Psoas muscle (tissue), 7 donors: ENCODE measurements at regions not wholly inside any gene's neighbourhood (a gene's known extent, or its start where the extent isn't known, plus 50 kb on each side); places are given as distances from the start of the nearest gene placed in this dataset.

Experiments used
- ATAC-seq, 4 donors: fragments of 200-7000 bp; cut with Tn5 transposase; one replicate each; pipeline ENCODE4 v1.9.1; 2020; ENCODE audit warnings: moderate library complexity in 3 of 4, mild to moderate bottlenecking in 2 of 4
- DNase-seq, 2 donors: peaks; one replicate each; pipeline ENCODE4 v3.0.0-alpha.2; 2020
- H3K27ac ChIP-seq: fragments of 200-600 bp; one replicate; pipeline ENCODE4 v1.8.0; 2022
- H3K27me3 ChIP-seq, 3 donors: fragments of 200-600 bp in 1 of 3; one replicate each; pipeline versions ENCODE4 v1.6.1 to v1.8.0; 2013 to 2022; ENCODE audit warnings: low read length in 2 of 3, mild to moderate bottlenecking in 2 of 3, moderate library complexity in 1 of 3; ENCODE audit not compliant: insufficient read depth in 3 of 3
- H3K36me3 ChIP-seq, 2 donors: fragments of 200-600 bp in 1 of 2; one replicate each; pipeline versions ENCODE4 v1.6.1 to v1.8.0; 2013 to 2022; ENCODE audit warnings: low read depth in 1 of 2, mild to moderate bottlenecking in 1 of 2, moderate library complexity in 1 of 2; ENCODE audit not compliant: insufficient read depth in 1 of 2
- H3K4me1 ChIP-seq: fragments of 200-600 bp; one replicate; pipeline ENCODE4 v1.8.0; 2022
- H3K4me3 ChIP-seq: fragments of 200-600 bp; one replicate; pipeline ENCODE4 v1.8.0; 2022; ENCODE audit warnings: mild to moderate bottlenecking
- H3K9me3 ChIP-seq: fragments of 200-600 bp; one replicate; pipeline ENCODE4 v1.8.0; 2022
- WGBS, 3 donors: extraction: QIAGEN DNeasy Blood & Tissue Kit; methylation state at CpG; one replicate each; pipeline versions ENCODE4 v1.1.6 to v1.1.7; 2013; 5-methylcytosine and 5-hydroxymethylcytosine counted together
- intact Hi-C, 2 donors: fragments of 100-400 bp; cut with DNase I; formaldehyde crosslinking; loops; one replicate each; pipeline versions ENCODE4 v1.11.0 to v1.14.2; 2022
- TF ChIP-seq, protein P1 (sequence below): fragments of 200-600 bp; IDR thresholded peaks from one replicate; pipeline ENCODE4 v1.8.0; 2022; ENCODE audit warnings: antibody characterized with exemption
- donor health status: healthy with polysubstance abuse.
- donor health status: DM: no; HTN: no; CAD: no; lungs with moderate emphysema.
- donor health status: Bipolar disorder and iron deficiency.
- donor health status: healthy.
- donor health status: DM: yes; HTN: yes; CAD: no.
- donor health status: DM: no; HTN: no; CAD: no.
- donor health status: DM: yes; HTN: yes; CAD: no.

- ATAC-seq (peak in 3 of 4 donors; percentile 44 to 60 (median 60)), DNase-seq (no peak)
- H3K27me3 ChIP-seq, result peaks cover 0 to 5% (median 0%) of the 10 kb centered on the region in 3 donors
- peaks cover 1% of the 10 kb centered on the region for H3K9me3 ChIP-seq
- peaks cover 6% of the 10 kb centered on the region for H3K4me1 ChIP-seq
- TF ChIP-seq, protein P1, sequence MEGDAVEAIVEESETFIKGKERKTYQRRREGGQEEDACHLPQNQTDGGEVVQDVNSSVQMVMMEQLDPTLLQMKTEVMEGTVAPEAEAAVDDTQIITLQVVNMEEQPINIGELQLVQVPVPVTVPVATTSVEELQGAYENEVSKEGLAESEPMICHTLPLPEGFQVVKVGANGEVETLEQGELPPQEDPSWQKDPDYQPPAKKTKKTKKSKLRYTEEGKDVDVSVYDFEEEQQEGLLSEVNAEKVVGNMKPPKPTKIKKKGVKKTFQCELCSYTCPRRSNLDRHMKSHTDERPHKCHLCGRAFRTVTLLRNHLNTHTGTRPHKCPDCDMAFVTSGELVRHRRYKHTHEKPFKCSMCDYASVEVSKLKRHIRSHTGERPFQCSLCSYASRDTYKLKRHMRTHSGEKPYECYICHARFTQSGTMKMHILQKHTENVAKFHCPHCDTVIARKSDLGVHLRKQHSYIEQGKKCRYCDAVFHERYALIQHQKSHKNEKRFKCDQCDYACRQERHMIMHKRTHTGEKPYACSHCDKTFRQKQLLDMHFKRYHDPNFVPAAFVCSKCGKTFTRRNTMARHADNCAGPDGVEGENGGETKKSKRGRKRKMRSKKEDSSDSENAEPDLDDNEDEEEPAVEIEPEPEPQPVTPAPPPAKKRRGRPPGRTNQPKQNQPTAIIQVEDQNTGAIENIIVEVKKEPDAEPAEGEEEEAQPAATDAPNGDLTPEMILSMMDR, result no peak
- H3K4me3 ChIP-seq, result no peak overlapping the region
- intact Hi-C loops, result no loop called here
- H3K27ac ChIP-seq, result peak overlapping the region; percentile 67
- WGBS, 3 donors, result 42 to 87% (median 74%) methylated on average over 3 of the region's 3 CpGs
- no peaks in the 10 kb centered on the region for H3K36me3 ChIP-seq
Observed at GRCh38 chrX:38937926-38938325, 136.7 kb downstream of the MID1IP1 start.

DNA sequence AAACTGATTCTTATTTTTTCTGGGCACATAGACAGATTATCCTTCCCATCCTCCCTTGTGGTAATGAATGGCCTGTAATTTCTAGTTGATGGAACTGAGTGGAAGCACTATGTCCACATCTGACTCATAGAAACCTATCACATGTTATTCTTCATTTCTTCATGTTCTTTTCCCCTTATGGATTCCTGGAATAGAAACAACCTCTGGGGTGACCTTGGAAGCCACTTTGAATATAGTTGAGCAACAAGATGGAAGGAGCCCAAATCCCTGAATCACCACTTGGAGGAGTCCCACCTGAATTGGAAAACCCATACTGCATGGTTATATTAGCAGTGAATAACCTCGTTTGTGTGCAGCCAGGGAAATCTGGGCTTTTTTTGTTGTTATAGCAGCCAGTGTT, 137.8 kb downstream of the MID1IP1 start:
- TF ChIP-seq, protein P1, result no peak
- intact Hi-C loops, result no loop called here
- peak; percentile 39 to 71 (median 64) for ATAC-seq
- WGBS, 3 donors, result 0 to 6% (median 6%) methylated on average over 1 of the region's 1 CpG
- Histone ChIP-seq H3K4me3 (no peak overlapping the region), H3K27ac (peak overlapping the region; percentile 67), H3K36me3 (no peaks in the 10 kb centered on the region), H3K9me3 (peaks cover 12% of the 10 kb centered on the region), H3K27me3 (no peaks in the 10 kb centered on the region), H3K4me1 (peaks cover 6% of the 10 kb centered on the region)
- no peak for DNase-seq

DNA sequence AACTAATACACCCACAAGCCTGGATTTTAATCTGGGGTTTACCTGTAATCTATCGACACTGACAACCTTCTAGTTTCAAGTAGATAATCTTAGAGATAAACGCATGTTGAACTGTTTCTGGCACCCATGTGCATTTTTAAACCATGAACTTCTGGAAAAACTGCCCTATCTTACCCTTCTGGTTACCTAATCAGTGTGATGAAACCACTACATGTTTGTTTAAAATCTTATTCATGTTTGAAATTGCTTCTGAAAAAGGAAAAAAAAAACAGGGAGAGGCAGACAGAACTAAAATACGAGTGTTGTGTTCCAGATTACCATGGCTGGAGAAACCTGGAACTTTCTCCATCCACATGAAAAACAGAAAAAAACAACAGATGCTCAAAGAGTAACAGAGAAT, 139.3 kb downstream of the MID1IP1 start:
- ATAC-seq, result peak in 1 of 4 donors; percentile 14
- DNase-seq, result no peak
- no peaks in the 10 kb centered on the region for H3K36me3 ChIP-seq
- WGBS, 3 donors, result 48 to 72% (median 70%) methylated on average over 3 of the region's 3 CpGs
- TF ChIP-seq, protein P1, result no peak
- peaks cover 16% of the 10 kb centered on the region for H3K9me3 ChIP-seq
- intact Hi-C loops, result loop anchor here in 1 of 2 donors (10.0 kb wide), 1 partner anchor 136 kb away; the partner anchor contains the start of gene MID1IP1
- peak overlapping the region; percentile 75 for H3K27ac ChIP-seq
- H3K27me3 ChIP-seq, result no peaks in the 10 kb centered on the region
- peaks cover 6% of the 10 kb centered on the region for H3K4me1 ChIP-seq
- H3K4me3 ChIP-seq, result no peak overlapping the region

DNA sequence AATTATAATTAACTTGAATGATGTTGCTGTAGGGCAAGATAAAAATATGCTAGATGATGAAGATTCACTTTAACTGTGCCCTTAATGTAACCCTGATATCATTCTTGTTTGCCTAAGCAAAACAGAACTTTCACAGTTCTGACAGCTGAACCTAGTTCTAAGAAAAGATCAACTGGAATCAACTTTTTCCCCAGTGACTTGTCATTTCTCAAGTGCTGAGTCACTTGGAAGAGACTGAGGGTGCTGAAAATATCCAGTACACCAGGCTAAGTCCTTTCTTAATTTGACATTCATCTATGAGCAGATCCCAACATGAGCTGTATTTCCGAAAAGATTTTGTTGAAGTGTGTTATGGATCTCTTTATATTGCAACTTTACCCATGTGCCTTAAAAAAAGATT, 140.4 kb downstream of the MID1IP1 start:
- TF ChIP-seq, protein P1, result no peak
- intact Hi-C loops, result loop anchor here in 1 of 2 donors (10.0 kb wide), 1 partner anchor 137 kb away; the partner anchor contains the start of gene MID1IP1
- Histone ChIP-seq H3K27me3 (no peaks in the 10 kb centered on the region), H3K27ac (peak overlapping the region; percentile 75), H3K4me1 (peaks cover 6% of the 10 kb centered on the region), H3K9me3 (peaks cover 16% of the 10 kb centered on the region), H3K36me3 (no peaks in the 10 kb centered on the region), H3K4me3 (no peak overlapping the region)
- WGBS, 3 donors, result 17 to 35% (median 35%) methylated on average over 1 of the region's 1 CpG
- DNase-seq, result no peak
- peak; percentile 76 to 86 (median 80) for ATAC-seq

DNA sequence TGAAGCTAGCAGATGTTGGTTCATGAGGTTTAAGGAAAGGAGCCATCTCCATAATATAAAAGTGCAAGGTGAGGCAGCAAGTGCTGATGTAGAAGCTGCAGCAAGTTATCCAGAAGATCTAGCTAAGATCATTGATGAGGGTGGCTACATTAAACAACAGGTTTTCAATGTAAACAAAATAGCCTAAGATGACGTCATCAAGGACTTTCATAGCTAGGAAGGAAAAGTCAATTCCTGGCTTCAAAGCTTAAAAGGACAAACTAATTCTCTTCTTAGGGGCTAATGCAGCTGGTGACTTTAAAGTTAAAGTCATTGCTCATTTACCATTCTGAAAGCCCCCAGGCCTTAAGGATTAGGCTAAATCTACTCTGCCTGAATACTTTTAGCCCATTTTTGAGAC, 141.9 kb downstream of the MID1IP1 start:
- ATAC-seq (no peak), DNase-seq (no peak)
- WGBS, 3 donors, result 68 to 85% (median 73%) methylated on average over 1 of the region's 1 CpG
- Histone ChIP-seq H3K9me3 (peaks cover 16% of the 10 kb centered on the region), H3K27me3 (no peaks in the 10 kb centered on the region), H3K27ac (no peak overlapping the region), H3K36me3 (no peaks in the 10 kb centered on the region), H3K4me1 (peaks cover 6% of the 10 kb centered on the region), H3K4me3 (no peak overlapping the region)
- TF ChIP-seq, protein P1, result no peak
- intact Hi-C loops, result loop anchor here in 1 of 2 donors (10.0 kb wide), 1 partner anchor 138 kb away; the partner anchor contains the start of gene MID1IP1
